HuH-7.5 (cell line): ENCODE measurements at regions not wholly inside any gene's neighbourhood (a gene's known extent, or its start where the extent isn't known, plus 50 kb on each side); places are given as distances from the start of the nearest gene placed in this dataset.
"Not testable (repeated sequence)": the region's sequence is repeated elsewhere in the genome, so short reads cannot be mapped to it uniquely, and the experiment has no call there.

ENCODE experiments used
- DNase-seq: peaks from one replicate; pipeline ENCODE4 v3.0.0; 2011; ENCODE audit warnings: low spot score

DNA sequence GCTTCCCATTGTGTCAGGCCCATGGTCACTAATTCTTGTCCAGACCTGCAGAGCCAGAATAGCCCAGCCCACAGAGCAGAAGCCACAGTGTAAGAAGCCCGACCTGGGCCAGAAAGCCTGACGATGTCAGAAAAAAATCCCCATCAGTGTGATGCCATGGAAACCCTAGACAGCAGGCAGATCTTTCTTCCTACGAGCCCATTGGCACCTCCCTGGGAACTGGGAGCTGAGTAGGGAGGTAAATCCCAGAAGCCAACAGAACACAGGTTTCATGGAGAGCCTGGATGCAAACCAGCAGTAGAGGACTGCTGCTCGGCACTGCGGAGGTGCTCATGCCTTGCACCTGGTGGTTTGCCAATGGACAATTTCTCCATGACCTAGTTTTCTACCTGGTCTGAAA lies 82.2 kb upstream of the SLC22A16 start:
- DNase-seq: no peak

DNA sequence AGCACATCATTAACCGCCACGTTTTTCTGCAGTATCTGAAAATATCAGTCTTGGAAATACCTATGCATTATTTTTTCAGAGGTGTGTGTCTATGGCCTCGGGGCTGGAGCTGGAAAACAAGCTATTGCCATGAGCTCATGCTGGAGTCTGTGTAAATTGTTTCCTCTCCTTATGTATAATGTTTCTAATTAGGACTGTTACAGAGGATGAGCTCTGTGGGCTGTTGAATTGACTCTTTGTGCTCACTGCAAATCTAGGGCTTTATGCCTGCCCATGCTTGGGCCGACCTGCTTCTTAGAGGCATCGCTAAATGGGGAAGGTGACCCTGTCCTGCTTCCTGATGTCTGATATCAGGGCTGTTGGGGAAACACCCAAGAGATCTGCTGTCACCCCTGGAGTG lies 80.8 kb upstream of the SLC22A16 start:
- no peak for DNase-seq

DNA sequence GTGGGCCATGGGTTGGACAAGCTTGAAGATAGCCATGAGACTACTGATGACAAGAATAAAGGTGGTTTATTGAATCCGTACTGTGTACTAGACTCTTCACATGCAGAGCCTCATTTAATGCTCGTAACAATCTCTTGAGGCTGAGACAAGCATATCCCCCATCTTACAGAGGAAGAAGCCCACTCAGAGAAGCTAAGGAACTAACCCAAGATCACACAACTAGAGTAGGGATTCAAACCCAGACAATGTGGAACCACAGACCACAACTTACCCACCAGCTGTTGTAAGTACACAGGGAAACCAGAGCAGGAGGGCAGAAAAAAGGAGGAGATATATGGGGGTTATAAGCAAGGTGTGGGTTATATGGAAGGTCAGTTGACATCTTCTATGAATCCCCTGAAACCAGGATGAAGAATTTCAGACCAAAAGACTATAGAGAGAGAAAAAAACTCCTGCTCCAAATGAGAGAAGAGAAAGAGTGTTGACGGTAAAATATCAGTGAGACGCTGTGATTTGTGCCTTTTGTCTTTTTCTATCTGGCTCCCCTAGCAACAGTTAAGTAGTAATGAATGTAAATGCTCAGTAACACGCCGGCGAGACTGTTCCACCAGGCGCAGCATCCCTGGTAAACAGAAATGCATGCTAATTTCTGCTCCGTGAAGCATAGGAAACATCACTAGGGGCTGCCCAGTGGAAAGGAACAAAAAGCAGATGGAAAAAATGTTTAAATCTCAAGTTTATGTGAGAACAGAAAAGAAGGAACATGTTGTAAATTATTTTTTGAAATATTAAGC lies 80.1 kb upstream of the SLC22A16 start:
- no peak for DNase-seq

DNA sequence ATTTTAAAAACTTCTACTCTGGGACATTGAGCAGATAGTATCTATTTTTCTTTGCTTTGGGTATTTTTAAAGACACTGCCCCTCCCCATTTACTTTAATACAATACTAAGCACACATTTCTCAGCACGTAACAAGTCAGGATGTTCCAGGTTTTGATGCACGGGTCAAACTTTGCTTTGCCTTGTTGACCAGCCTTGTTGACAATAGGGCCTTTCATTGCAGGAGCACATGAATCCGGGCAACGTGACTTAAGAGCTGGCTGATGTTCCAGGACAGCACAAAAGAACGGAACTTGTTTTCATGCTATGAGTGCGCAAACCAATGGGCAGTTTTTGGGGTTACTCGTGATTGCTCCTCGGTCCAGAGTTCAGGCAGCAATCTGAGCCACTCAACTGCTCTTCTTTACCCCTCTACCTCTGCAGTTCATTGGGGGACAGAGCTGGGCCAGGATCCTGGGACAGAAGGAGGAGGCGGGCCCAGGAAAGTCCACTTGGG lies 78.6 kb upstream of the SLC22A16 start:
- peak; percentile 25 for DNase-seq

DNA sequence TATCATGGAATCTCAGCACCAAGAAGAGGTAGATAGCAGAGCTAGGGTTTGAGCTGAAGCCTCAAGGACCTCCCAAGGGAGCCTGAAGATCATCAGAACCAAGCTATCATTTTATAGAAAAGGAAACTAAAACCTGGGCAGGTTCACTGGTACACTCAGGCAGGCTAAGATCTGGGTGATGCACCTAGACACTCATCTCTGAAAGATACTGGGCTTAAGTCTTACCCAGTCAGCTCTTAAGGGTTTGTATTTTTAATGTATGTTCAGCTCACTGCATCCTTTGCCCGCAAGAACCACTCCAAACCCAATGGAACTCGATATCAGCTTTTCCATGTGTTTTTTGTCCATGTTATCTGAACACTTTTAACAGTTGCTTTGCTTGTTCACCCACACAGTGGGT lies 78.0 kb upstream of the SLC22A16 start:
- no peak for DNase-seq

DNA sequence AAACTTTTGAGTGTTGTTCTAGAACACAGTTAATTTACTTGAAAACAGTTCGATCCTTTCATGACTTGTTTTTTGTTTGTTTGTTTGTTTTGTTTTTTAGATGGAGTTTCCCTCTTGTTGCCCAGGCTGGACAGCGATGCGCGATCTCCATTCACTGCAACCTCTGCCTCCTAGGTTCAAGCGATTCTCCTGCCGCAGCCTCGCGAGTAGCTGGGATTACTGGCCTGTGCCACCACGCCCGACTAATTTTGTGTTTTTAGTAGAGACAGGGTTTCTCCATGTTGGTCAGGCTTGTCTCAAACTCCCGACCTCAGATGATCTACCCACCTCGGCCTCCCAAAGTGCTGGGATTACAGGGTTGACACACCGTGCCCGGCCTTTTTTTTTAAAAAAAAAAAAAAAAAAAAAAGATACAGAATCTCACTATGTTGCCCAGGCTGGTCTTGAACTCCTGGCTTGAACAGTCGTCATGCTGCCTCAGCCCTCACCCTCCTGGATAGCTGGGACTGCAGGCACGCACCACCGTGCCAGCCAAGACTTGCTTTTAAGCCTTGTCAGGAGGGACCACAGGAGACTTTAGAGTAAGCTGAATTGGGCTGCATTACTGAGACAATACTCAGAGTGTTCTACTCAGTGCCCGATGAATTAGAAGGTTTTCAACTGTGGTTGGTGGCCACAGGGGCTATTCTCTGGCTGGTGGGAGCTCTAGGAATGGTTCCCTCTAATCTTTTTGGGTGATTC lies 76.7 kb upstream of the SLC22A16 start:
- no peak for DNase-seq

DNA sequence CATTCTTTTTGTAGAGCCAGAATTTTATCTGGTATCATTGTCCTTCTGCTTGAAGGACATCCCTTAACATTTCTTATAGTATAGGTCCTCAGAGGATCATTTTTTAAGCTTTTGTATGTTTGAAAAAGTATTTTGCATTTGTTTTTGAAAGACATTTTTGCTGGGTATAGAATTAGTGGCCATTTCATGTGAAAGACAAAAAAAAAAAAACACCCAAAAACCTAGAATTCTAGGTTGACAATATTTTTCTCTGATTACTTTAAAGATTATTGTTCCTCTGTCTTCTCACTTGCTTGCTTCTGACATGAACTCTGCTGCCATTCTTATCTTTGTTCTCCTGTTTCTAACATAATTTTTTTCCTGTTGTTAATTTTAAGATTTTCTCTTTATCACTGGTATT lies 75.7 kb upstream of the SLC22A16 start:
- DNase-seq: no peak

DNA sequence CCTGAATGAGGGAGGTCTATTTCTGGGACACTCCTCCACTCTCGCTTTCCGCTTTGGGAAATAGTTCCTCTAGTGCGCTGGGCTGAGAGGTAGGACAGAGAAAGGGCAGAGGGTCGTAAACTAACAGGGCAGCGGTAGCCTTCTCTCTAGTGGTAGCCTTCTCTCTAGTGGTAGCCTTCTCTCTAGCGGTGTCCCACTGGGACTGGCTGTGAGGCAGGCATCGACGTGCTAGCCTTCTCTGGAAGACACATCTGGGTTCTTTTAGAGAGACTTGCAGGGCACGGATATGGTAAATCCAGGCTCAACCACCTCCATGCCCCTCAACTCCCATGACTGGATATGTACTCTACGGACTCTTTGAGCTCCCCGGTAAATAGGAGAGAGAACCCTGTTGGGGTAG lies 74.7 kb upstream of the SLC22A16 start:
- no peak for DNase-seq

DNA sequence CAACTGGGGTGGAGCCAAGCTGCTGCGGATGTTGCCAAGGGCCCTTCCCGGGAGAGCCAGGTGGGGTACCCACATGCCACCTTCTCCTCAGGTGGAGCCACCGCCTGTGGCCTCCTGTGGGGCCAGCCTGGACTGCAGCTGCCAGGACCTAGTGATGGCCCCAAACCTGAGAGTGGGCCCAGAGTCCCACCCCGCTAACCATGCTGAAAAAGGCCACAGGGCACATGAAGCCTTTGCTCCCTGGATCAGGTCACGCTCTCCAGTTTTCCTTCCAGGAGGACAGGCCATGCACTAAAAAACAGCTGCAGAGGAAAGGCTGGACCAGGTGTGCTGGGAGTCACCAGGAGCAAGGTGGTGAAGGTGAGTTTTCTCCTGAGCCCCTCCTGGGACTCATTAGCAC lies 73.9 kb upstream of the SLC22A16 start:
- DNase-seq: no peak

DNA sequence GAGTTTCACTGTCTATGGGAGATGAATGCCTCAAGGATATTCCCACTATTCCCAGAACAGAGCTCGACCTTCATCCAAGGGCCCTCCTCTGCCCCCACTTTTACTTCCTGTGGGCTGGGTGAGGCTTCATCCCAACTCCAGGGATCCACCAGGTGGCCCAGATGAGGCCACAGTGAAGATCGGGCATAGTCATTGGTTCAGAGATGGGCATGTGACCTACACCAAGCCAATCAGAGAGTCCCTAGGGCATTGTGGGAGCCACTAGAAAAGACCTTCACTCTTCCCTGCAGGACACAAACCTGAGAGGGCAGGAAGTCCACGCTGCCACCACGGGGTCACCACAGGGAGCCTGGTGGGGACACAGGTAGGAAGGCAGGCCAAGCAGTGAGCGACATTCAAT lies 72.9 kb upstream of the SLC22A16 start:
- no peak for DNase-seq

DNA sequence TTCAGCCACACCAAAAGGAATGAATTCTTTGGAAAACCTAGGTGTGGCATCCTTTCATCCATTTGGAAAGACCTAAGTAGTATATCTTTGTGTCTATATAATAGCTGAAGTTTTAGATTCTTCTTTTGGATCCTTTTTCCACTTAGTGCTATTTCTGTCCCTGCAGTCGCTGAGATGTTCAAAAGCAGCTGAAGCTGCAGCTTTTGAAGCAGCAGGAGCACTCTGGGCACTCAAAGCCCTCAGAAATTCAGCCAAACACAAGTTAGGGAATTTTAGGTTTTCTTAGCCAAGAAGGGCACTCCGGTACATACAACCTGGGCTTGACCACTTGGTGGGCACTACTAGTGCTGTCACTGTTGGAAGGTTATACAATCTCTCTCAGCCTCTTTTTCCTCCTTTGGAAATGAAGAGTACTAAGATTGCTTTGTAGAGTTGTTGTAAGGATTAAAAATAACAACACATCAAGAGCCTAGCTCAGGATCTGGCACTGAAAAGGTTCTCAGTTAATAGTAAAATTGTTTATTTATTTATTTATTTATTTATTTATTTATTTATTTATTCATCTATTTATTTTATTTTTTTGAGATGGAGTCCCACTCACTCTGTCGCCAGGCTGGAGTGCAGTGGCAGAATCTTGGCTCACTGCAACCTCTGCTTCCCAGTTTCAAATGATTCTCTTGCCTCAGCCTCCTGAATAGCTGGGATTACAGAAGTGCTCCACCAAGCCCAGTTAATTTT lies 71.9 kb upstream of the SLC22A16 start:
- no peak for DNase-seq

DNA sequence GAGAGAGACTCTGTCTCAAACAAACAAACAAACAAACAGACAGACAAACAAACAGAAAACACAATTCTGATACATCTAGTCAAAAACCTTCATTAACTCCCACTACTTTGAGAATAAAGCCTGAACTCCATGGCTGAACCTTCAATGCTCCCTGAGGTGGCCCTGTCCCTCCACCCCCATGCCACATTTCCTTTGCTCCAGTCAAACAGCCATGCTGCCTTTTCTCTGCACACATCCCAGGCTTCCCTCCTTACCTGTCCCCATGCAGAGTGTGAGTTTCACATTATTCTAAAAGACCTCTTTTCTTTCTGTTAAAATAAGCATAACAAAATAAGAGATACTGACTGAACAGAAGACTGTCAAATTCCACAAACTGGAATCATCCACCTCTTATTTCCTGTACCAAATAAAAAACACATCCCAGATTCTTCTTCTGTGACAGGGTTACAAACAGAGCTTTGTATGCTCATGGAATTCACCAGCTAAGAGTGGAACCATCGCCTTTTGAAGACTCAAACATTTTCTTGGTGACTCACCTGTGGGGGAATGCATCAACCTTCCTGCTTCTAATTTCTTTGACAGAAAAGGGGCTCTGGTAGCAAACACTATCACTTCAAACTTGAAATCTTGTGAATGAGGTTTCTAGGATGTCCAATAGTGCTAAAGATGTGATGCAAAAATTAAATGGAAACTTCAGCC lies 71.0 kb upstream of the SLC22A16 start:
- DNase-seq: no peak

DNA sequence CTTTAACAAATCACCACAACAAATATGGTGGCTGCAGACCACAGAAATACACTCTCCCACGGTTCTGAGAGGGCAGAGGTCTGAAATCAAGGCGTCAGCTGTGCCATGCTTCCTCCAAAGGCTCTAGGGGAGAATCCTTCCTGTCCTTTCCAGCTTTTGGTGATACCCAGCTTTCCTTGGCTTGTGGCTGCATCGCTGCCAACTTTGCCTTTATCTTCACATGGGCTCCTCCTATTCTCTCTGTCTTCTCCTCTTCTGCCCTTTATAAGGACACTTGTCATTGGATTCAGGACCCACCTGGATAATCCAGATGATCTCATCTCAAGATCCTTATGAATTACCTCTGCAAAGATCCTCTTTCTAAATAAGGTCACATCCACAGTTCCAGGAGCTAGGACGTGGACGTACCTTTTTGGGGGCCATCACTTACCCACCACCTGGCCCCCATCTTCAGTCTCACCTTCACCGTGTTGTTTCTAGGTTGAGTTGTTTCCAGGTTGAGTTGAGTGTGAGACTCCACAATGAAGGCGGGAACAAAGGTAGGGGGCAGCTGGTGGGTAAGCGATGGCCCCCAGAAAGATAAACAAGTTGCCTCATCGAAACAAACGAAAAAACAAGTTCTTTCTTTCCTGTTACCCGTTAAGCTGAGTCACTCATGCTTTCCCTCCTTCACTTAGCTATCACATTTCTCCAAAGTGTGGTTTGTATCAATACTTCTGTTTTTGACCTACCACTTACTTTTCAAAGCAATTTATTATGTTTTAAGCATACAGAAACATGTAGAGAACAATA lies 68.9 kb upstream of the SLC22A16 start:
- no peak for DNase-seq

DNA sequence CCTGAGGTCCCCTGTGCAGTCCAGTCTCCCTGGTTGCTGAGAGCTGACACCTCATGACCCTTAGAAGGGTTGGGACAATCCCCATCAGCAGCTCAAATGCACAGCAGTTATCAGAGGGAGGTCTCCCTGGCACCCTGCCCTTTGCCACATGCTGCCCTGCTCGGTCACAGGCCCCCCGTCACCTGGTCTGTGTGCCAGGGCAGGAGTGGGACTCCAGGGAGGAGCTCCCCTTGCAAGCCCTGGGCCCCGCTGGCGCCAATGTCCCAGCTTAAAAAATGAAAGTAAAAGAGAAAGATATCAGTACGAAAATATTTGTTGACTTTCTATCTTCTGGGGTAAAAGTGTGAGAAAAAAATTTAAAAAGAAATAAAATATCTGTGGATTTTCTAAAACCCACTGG lies 68.1 kb upstream of the SLC22A16 start:
- no peak for DNase-seq

DNA sequence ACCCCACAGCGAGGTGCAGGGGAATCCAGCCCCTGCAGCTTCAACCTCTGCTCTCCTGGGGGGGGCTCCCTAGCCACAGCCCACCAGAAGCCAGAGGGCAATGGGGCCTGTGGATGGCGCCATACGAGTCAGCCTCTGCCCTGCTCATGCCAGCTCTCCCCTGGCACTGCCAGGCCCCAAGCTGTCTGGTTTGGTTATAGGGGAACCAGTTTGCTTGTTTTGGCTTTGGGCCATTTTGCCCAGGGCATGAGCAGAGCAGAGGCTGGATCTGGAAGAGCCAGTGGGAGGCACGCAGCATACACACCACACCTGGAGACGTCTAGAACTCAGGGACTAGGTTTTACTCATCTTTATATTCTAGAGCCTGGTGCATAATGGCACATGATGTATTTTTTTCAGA lies 66.7 kb upstream of the SLC22A16 start:
- no peak for DNase-seq

DNA sequence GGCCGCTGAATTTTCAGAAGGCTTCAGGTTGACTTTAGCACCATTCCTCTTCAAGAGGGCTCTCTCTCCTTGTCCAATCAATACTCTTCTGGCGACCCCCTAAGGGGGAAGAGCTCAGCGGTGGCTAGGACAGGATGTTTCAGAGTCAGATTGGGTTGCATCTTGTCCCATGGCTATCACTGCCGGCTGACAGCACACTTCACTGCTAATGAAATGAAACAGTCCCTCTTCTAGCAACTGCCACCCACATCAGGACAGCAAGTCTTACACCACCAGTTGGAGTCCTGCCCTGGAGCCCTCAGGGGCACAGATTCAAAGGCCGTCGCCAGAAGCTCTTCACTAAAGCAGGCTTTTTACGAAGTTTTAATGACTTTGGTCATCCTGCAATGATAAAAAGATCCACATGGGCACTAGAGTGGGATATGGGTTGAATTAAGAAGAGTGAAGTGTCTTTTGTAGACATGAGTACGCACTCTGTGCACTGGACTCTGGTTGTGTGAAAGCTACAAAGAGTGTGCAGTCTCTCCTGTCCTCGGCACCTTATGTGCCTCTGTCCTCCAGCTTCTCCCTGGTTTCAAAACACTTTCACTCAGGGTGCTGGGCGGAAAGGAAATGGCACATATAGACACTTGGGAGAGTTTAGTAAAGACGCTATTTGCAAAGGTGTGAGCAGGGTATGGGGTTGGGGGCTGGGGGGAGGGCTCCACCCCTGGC lies 66.1 kb upstream of the SLC22A16 start:
- no peak for DNase-seq

DNA sequence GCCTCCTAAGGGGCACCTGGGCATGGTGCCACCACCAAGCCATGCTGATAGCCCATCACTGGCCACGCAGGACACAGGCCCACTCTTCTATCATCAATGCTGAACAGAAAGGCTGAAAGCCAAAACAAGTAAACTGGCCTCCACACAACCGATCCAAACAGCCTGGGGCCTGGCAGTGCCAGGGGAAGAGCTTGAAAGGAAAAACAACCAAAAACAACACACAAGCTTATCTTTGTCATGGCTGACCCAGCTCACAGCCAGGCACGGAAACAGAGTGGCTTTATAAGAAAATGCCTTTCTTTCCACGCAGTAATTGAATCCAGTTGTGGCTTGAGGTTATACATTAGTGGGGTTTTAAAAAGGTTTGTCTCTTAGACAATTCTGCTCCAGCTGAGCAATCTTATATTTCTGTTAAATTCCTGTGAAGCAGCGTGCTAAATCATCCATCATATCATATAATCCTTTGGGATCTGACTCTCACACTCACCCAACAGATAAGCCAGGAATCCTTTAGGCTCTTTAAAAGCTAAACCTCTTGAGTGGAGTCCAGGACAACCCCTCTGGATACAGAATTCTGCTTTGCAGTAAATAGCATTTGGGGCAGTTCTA lies 65.4 kb upstream of the SLC22A16 start:
- DNase-seq: no peak

DNA sequence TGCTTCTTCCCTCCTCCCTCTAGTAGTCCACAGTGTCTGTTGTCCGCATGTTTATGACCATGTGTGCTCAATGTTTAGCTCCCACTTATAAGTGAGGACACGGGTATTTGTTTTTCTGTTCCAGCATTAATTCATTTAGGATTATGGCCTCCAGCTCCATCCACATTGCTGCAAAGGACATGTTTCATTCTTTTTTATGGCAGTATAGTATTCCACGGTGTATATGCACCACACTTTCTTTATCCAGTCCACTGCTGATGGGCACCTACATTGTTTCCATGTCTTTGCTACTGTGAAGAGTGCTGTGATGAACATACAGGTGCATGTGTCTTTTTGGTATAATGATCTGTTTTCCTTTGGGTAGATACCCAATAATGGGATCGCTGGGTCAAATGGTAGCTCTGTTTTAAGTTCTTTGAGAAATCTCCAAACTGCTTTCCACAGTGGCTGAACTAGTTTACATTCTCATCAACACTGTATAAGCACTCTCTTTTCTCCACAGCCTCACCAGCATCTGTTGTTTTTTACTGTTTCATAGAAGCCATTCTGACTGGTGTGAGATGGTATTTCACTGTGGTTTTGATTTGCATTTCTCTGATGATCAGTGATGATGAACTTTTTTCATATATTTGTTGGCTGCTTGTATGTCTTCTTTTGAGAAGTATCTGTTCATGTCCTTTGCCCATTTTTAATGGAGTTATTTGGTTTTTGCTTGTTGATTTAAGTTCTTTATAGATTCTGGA lies 63.0 kb upstream of the SLC22A16 start:
- DNase-seq: not testable (repeated sequence)

DNA sequence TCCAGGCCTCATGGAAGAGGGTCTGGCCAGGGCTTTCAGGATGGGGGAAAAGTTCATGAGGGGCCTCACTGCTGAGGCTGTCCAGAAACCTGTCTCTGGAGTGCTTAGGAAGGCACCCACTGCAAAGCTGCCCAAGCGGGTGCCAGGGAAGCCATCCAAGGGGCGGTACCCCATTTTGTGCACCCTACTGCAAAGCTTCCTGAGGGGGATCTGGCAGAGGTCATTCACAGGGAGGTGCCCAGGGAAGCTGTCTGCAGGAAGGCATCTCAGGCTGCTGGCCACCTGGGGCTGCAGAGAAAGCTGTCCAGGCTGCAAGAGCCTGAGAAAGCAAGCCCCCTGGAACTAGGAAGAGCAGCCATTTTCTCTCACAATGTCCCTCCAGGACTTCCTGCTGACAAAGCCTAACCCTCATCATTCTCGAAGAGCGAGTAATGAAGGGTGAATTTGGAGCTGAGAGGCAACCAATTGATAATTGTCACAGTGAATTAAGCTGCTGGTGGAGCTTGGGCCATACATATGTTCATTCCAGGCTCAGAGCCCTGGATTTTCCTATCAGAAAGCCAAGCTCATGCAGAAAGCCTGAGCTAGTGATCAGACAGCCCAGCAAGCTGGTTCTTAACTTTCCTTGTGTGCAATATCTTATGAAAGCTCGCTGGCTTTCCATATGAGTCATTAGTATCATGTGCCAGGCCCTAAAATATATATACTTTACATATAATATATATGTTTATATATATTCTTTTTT lies 62.2 kb upstream of the SLC22A16 start:
- DNase-seq: no peak
